Endothelial cell (in vitro differentiated cells): ENCODE measurements at regions not wholly inside any gene's neighbourhood (a gene's known extent, or its start where the extent isn't known, plus 50 kb on each side); places are given as distances from the start of the nearest gene placed in this dataset.

Experiments
- DNase-seq: peaks from one replicate; pipeline ENCODE4 v3.0.0; 2021; ENCODE audit warnings: low spot score
- H3K27ac Mint-ChIP-seq: one replicate; pipeline ENCODE4 v1.8.0; 2021; ENCODE audit warnings: mixed read lengths, inconsistent platforms; ENCODE audit not compliant: unreplicated experiment
- H3K27me3 Mint-ChIP-seq: one replicate; pipeline ENCODE4 v1.8.0; 2021; ENCODE audit warnings: mild to moderate bottlenecking, moderate library complexity, mixed read lengths, inconsistent platforms; ENCODE audit not compliant: unreplicated experiment
- H3K36me3 Mint-ChIP-seq: one replicate; pipeline ENCODE4 v1.8.0; 2021; ENCODE audit warnings: mild to moderate bottlenecking, low read depth, mixed read lengths, inconsistent platforms; ENCODE audit not compliant: unreplicated experiment
- H3K4me1 Mint-ChIP-seq: one replicate; pipeline ENCODE4 v1.8.0; 2021; ENCODE audit warnings: mild to moderate bottlenecking, mixed read lengths, inconsistent platforms; ENCODE audit not compliant: unreplicated experiment
- H3K4me3 Mint-ChIP-seq: one replicate; pipeline ENCODE4 v1.8.0; 2021; ENCODE audit warnings: mild to moderate bottlenecking, mixed read lengths, inconsistent platforms; ENCODE audit not compliant: unreplicated experiment
- H3K9me3 Mint-ChIP-seq: one replicate; pipeline ENCODE4 v1.8.0; 2021; ENCODE audit warnings: mixed read lengths, inconsistent platforms; ENCODE audit not compliant: unreplicated experiment
- CTCF ChIP-seq: fragments of 200-600 bp; sonication (generic); IDR thresholded peaks from one replicate; pipeline ENCODE4 v1.5.0; 2021; ENCODE audit warnings: antibody characterized with exemption; ENCODE audit not compliant: unreplicated experiment

DNA sequence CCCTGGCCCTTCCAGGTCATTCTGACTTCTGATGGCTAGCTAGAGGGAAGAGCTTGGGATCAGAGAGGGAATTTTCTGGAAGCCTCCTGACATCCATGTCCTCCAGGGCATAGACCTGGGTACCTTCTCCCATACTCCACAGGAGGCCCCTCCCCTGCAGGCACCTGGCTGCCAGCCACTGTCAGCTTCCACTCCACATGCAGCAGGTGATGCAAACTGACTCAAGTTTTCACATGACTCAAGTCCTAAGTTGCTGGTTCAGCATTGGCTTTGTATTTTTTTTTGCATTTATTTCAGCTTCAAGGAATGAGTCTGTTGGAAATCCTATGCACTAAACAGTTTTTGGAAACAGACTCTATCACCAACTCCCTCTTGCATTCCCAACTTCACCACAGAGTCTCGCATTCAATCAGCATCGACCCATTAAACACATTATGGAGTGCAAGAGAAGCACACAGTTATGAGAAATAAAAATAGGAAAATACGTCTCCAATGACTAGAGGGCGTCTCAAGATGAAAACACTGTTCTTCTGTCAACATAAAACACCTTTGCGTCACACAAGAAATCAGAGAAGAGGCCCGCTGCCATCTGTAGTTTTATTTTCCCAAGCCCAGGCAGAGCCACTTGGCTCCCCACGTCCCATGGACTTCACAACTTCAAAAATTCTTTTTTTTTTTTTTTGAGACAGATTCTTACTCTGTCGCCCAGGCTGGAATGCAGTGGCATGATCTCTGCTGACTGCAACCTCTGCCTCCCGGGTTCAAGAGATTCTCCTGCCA is 362.6 kb upstream of the MGMT start:
- Mint-ChIP-seq H3K9me3 (no peaks in the 10 kb centered on the region), H3K36me3 (no peaks in the 10 kb centered on the region), H3K4me3 (no peak overlapping the region), H3K27me3 (no peaks in the 10 kb centered on the region), H3K4me1 (peaks cover 11% of the 10 kb centered on the region), H3K27ac (no peak overlapping the region)
- no peak for DNase-seq
- TF ChIP-seq CTCF = no peak

GRCh38 chr10:129105266-129105665 is 361.8 kb upstream of the MGMT start:
- H3K4me3 Mint-ChIP-seq = no peak overlapping the region
- H3K4me1 Mint-ChIP-seq = peaks cover 11% of the 10 kb centered on the region
- no peaks in the 10 kb centered on the region for H3K36me3 Mint-ChIP-seq
- DNase-seq = no peak
- no peaks in the 10 kb centered on the region for H3K9me3 Mint-ChIP-seq
- TF ChIP-seq CTCF = no peak
- H3K27ac Mint-ChIP-seq = no peak overlapping the region
- H3K27me3 Mint-ChIP-seq = no peaks in the 10 kb centered on the region

DNA sequence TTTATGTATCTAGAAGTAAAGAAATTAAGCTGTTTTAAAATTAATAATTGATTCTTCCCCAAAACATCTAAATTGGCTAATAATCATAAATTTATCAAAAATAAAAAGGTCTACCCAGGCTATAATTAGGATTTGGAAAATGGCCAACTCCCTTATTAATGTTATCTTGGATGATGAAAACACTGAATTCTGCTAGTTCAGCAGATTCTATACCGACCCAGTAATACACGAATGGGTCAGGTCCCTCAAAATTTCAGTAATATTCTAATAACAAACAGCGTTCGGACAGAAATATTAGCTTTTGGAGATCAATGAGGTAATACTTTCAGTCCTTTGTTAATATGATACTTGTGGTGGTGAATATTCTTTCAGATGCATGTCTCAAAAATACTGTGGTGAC is 360.7 kb upstream of the MGMT start:
- DNase-seq = no peak
- H3K27me3 Mint-ChIP-seq = peaks cover 5% of the 10 kb centered on the region
- H3K27ac Mint-ChIP-seq = no peak overlapping the region
- no peaks in the 10 kb centered on the region for H3K36me3 Mint-ChIP-seq
- peaks cover 6% of the 10 kb centered on the region for H3K4me1 Mint-ChIP-seq
- no peaks in the 10 kb centered on the region for H3K9me3 Mint-ChIP-seq
- H3K4me3 Mint-ChIP-seq = no peak overlapping the region
- no peak for TF ChIP-seq CTCF

DNA sequence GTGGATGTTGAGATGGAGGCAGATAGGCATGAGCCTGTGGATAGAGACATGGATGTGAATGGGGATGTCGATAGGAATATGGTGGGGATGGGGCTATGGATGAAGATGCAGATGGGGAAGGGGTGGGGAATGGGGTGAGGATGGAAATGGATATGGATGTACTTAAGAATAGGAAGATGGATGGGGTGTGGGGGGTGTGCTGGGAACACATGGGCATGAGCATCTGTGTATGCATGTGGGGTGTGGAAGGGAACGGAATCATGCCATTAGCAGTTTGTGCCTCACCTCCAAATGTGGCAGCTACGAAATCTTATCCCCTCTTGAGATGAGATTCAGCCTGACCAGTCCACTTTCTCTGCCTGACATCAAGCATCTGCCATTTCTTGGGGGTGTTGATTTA is 359.5 kb upstream of the MGMT start:
- Mint-ChIP-seq H3K4me1 (peaks cover 4% of the 10 kb centered on the region), H3K36me3 (no peaks in the 10 kb centered on the region), H3K9me3 (no peaks in the 10 kb centered on the region), H3K27me3 (peaks cover 8% of the 10 kb centered on the region), H3K4me3 (no peak overlapping the region), H3K27ac (no peak overlapping the region)
- TF ChIP-seq CTCF = no peak
- no peak for DNase-seq

GRCh38 chr10:129108378-129108777 is 358.7 kb upstream of the MGMT start:
- Mint-ChIP-seq H3K4me3 (no peak overlapping the region), H3K9me3 (no peaks in the 10 kb centered on the region), H3K4me1 (peaks cover 4% of the 10 kb centered on the region), H3K27ac (no peak overlapping the region), H3K27me3 (peaks cover 9% of the 10 kb centered on the region), H3K36me3 (no peaks in the 10 kb centered on the region)
- TF ChIP-seq CTCF = no peak
- DNase-seq = no peak
